AML-193 (cell line): ENCODE measurements at regions not wholly inside any gene's neighbourhood (a gene's known extent, or its start where the extent isn't known, plus 50 kb on each side); places are given as distances from the start of the nearest gene placed in this dataset.

Experiments used
- DNase-seq, 2 experiments: peaks; one replicate each; lab custom pipeline; 2025; lab: John Stamatoyannopoulos, UW

- DNase-seq = no peak
Observed at GRCh38 chr4:166635367-166635766, 598.9 kb downstream of the SPOCK3 start.

GRCh38 chr4:166637816-166638215 lies 596.5 kb downstream of the SPOCK3 start:
- DNase-seq = no peak

- no peak for DNase-seq
Observed at GRCh38 chr4:166655231-166655630, 579.1 kb downstream of the SPOCK3 start.

- no peak for DNase-seq
Observed at GRCh38 chr4:166655705-166656104, 578.6 kb downstream of the SPOCK3 start.

- no peak for DNase-seq
Observed at GRCh38 chr4:166657261-166657660, 577.0 kb downstream of the SPOCK3 start.

GRCh38 chr4:166658585-166658984 lies 575.7 kb downstream of the SPOCK3 start:
- DNase-seq = no peak

GRCh38 chr4:166662266-166662843 lies 571.9 kb downstream of the SPOCK3 start:
- DNase-seq = no peak

GRCh38 chr4:166670341-166670740 lies 564.0 kb downstream of the SPOCK3 start:
- no peak for DNase-seq

GRCh38 chr4:166673911-166674310 lies 560.4 kb downstream of the SPOCK3 start:
- DNase-seq = no peak

GRCh38 chr4:166675411-166675810 lies 558.9 kb downstream of the SPOCK3 start:
- DNase-seq = no peak

GRCh38 chr4:166680796-166681195 lies 553.5 kb downstream of the SPOCK3 start:
- no peak for DNase-seq

GRCh38 chr4:166682200-166682599 lies 552.1 kb downstream of the SPOCK3 start:
- DNase-seq = no peak
